ENCODE measurements at regions not wholly inside any gene's neighbourhood (a gene's known extent, or its start where the extent isn't known, plus 50 kb on each side); places are given as distances from the start of the nearest gene placed in this dataset.

DNA sequence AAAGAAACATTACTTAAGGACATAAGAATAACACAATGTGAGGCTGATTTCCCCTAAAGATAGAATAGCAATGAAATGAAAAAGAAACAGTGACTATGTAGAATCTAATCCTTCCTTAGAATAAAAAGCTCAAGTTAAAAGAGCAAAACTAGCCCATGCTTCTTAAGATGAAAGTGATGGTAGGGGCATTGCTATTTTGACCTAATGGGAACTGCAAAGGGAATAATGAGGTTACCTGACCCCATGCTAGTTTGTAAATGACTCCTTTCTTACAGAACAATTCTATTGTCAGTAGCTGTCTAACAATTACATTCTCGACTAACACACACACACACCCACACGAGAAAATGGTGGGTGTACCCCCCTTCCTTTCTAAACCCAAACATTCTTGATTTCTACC lies 575.8 kb downstream of the CSNK1G3 start:
- H3K27ac ChIP-seq: no peak overlapping the region
- intact Hi-C loops (cut with DNase I): no loop called here
- no peaks in the 10 kb centered on the region for H3K27me3 ChIP-seq (ENCODE audit: low read depth)
- H3K36me3 ChIP-seq: no peaks in the 10 kb centered on the region
- no peak for DNase-seq
- TF ChIP-seq, protein P1, sequence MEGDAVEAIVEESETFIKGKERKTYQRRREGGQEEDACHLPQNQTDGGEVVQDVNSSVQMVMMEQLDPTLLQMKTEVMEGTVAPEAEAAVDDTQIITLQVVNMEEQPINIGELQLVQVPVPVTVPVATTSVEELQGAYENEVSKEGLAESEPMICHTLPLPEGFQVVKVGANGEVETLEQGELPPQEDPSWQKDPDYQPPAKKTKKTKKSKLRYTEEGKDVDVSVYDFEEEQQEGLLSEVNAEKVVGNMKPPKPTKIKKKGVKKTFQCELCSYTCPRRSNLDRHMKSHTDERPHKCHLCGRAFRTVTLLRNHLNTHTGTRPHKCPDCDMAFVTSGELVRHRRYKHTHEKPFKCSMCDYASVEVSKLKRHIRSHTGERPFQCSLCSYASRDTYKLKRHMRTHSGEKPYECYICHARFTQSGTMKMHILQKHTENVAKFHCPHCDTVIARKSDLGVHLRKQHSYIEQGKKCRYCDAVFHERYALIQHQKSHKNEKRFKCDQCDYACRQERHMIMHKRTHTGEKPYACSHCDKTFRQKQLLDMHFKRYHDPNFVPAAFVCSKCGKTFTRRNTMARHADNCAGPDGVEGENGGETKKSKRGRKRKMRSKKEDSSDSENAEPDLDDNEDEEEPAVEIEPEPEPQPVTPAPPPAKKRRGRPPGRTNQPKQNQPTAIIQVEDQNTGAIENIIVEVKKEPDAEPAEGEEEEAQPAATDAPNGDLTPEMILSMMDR (IDR thresholded peaks at IDR 0.05): no peak
- ATAC-seq: no peak
- peaks cover 2% of the 10 kb centered on the region for H3K9me3 ChIP-seq
- no peaks in the 10 kb centered on the region for H3K4me1 ChIP-seq
- H3K4me3 ChIP-seq: no peak overlapping the region

DNA sequence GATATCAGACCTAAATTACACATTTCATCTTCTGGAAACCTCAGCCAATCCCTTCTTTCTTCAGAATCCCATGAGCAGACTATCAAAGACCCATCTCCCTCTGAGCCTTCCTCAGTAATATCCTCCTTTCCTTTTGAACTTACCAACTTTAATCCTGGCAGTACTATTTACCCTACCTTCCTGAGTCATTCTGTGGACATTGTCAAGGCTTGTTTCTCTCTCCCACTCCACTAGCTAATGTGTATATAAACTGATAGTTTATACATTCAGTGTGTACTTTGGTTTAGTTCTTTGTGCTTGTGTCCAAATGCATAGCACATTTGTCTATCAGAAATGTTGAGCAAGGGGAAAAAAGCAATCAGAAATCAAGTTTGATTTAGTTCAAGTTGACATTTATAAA lies 568.3 kb downstream of the CSNK1G3 start:
- no peak overlapping the region for H3K27ac ChIP-seq
- TF ChIP-seq, protein P1 (IDR thresholded peaks at IDR 0.05): no peak
- intact Hi-C loops (cut with DNase I): no loop called here
- ATAC-seq: no peak
- no peak overlapping the region for H3K4me3 ChIP-seq
- no peak for DNase-seq
- no peaks in the 10 kb centered on the region for H3K4me1 ChIP-seq
- no peaks in the 10 kb centered on the region for H3K27me3 ChIP-seq (ENCODE audit: low read depth)
- no peaks in the 10 kb centered on the region for H3K9me3 ChIP-seq
- H3K36me3 ChIP-seq: no peaks in the 10 kb centered on the region

DNA sequence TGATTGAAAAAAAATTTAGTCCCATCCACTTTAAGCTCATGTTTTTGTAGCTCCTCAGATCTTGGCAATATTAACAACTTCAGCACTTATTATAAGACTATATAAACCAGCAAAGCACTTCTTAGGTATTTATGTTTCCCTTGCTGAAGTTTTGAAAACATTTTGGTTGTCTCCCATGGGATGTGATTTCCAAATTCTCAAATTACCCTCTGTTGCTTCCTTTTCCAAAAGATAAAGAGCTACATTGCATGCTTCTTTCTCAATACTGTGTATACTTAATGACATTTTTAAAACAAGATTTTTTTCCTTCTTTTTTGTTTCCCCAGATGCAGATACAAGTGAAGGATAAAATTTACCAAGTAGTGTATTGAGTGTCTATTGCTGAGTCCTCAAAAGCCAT lies 567.1 kb downstream of the CSNK1G3 start:
- no peaks in the 10 kb centered on the region for H3K9me3 ChIP-seq
- intact Hi-C loops (cut with DNase I): no loop called here
- H3K4me1 ChIP-seq: no peaks in the 10 kb centered on the region
- ATAC-seq (no peak), DNase-seq (no peak)
- no peaks in the 10 kb centered on the region for H3K36me3 ChIP-seq
- TF ChIP-seq, protein P1 (IDR thresholded peaks at IDR 0.05): no peak
- H3K27ac ChIP-seq: no peak overlapping the region
- H3K27me3 ChIP-seq (ENCODE audit: low read depth): no peaks in the 10 kb centered on the region
- H3K4me3 ChIP-seq: no peak overlapping the region

DNA sequence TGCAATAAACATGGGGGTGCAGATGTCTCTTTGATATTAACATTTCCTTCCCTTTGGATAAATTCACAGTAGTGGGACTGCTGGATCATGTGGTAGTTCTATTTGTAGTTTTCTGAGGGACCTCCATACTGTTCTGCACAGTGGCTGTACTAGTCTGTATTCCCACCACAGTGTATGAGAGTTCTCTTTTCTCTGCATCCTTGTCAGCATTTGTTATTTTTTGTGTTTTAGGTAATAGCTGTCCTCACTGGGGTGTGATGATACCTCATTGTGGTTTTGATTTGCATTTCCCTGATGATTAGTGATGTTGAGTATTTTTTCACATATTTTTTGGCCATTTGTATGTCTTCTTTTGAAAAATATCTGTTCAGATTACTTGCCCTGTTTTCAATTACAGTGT lies 562.5 kb downstream of the CSNK1G3 start:
- no peak for ATAC-seq
- DNase-seq: no peak
- TF ChIP-seq, protein P1 (IDR thresholded peaks at IDR 0.05): no peak
- H3K27me3 ChIP-seq (ENCODE audit: low read depth): no peaks in the 10 kb centered on the region
- H3K27ac ChIP-seq: no peak overlapping the region
- no peaks in the 10 kb centered on the region for H3K9me3 ChIP-seq
- H3K4me3 ChIP-seq: no peak overlapping the region
- intact Hi-C loops (cut with DNase I): no loop called here
- no peaks in the 10 kb centered on the region for H3K4me1 ChIP-seq
- H3K36me3 ChIP-seq: no peaks in the 10 kb centered on the region

DNA sequence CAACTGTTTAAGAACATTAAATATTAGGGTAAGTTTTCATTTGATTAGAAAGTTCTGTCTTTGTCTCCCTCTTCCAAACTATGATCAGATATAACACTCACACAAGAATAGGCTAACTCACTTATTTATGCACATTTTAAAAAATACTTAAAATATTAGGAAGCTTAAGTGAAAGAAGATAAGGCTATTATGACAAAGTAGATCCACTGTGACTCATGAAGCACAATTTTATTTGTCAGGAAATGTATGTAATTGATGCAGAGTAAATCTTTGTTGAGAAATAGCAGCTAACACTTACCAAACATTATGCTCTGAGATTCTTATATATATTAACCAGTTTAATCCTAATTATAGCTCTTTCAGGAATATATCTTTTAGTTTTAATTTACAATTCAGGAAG lies 560.6 kb downstream of the CSNK1G3 start:
- DNase-seq (no peak), ATAC-seq (no peak)
- H3K36me3 ChIP-seq: no peaks in the 10 kb centered on the region
- TF ChIP-seq, protein P1 (IDR thresholded peaks at IDR 0.05): no peak
- H3K9me3 ChIP-seq: no peaks in the 10 kb centered on the region
- no peak overlapping the region for H3K27ac ChIP-seq
- intact Hi-C loops (cut with DNase I): no loop called here
- H3K27me3 ChIP-seq (ENCODE audit: low read depth): no peaks in the 10 kb centered on the region
- no peak overlapping the region for H3K4me3 ChIP-seq
- H3K4me1 ChIP-seq: no peaks in the 10 kb centered on the region

DNA sequence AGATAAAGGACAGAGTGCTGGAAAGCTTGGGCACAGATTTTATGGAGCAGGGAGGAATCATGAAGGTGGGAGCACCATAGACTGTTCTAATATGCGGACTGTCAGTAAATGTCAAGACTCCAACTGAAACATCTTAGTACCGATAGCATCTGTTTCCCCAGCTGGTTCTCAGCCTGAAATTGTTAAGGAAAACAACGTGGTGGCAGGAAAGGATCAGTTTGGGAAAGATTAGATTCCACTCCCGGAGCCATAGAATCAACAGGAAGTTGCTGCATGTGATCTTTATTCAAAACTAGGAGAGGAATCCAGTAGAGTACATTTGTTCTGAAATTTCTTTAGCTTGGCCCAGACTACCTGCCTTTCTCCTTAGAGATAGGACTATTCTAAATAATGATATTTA lies 559.1 kb downstream of the CSNK1G3 start:
- DNase-seq (no peak), ATAC-seq (no peak)
- TF ChIP-seq, protein P1 (IDR thresholded peaks at IDR 0.05): no peak
- Histone ChIP-seq H3K27me3 (ENCODE audit: low read depth) (no peaks in the 10 kb centered on the region), H3K27ac (peak overlapping the region; percentile 21), H3K4me1 (no peaks in the 10 kb centered on the region), H3K4me3 (no peak overlapping the region), H3K36me3 (no peaks in the 10 kb centered on the region), H3K9me3 (no peaks in the 10 kb centered on the region)
- intact Hi-C loops (cut with DNase I): no loop called here
